SH-SY5Y (cell line): ENCODE measurements at regions not wholly inside any gene's neighbourhood (a gene's known extent, or its start where the extent isn't known, plus 50 kb on each side); places are given as distances from the start of the nearest gene placed in this dataset.

Source experiments
- GATA2 ChIP-seq: IDR thresholded peaks from 2 replicates; pipeline ENCODE4 v1.6.1; 2011; ENCODE audit warnings: mild to moderate bottlenecking, low read depth, low read length
- GATA3 ChIP-seq: IDR thresholded peaks from 2 replicates; pipeline ENCODE4 v1.6.1; 2011; ENCODE audit warnings: low read depth, mild to moderate bottlenecking, low read length, moderate library complexity

- no peak for TF ChIP-seq GATA2
- TF ChIP-seq GATA3: no peak
Observed at GRCh38 chr11:92480499-92480898, 255.9 kb downstream of the FAT3 start.

GRCh38 chr11:92482492-92483060 is 258.0 kb downstream of the FAT3 start:
- TF ChIP-seq GATA3: no peak
- TF ChIP-seq GATA2: no peak

- TF ChIP-seq GATA3 (no peak), GATA2 (no peak)
Observed at GRCh38 chr11:92484570-92484969, 260.0 kb downstream of the FAT3 start.

- TF ChIP-seq GATA2: no peak
- TF ChIP-seq GATA3: peak; percentile 44
Observed at GRCh38 chr11:92489826-92490399, 265.3 kb downstream of the FAT3 start.

GRCh38 chr11:92492372-92492771 is 267.8 kb downstream of the FAT3 start:
- peak; percentile 93 for TF ChIP-seq GATA2
- peak; percentile 95 for TF ChIP-seq GATA3

GRCh38 chr11:92495107-92495793 is 270.6 kb downstream of the FAT3 start:
- TF ChIP-seq GATA3 (no peak), GATA2 (no peak)

- no peak for TF ChIP-seq GATA2
- no peak for TF ChIP-seq GATA3
Observed at GRCh38 chr11:92500453-92500852, 275.8 kb downstream of the FAT3 start.

- TF ChIP-seq GATA3: no peak
- no peak for TF ChIP-seq GATA2
Observed at GRCh38 chr11:92501066-92501739, 276.6 kb downstream of the FAT3 start.

- TF ChIP-seq GATA3: no peak
- no peak for TF ChIP-seq GATA2
Observed at GRCh38 chr11:92504004-92504403, 279.4 kb downstream of the FAT3 start.

GRCh38 chr11:92504534-92504933 is 279.9 kb downstream of the FAT3 start:
- no peak for TF ChIP-seq GATA2
- TF ChIP-seq GATA3: no peak

- no peak for TF ChIP-seq GATA3
- TF ChIP-seq GATA2: no peak
Observed at GRCh38 chr11:92505689-92506088, 281.1 kb downstream of the FAT3 start.

- TF ChIP-seq GATA3 (no peak), GATA2 (no peak)
Observed at GRCh38 chr11:92506809-92507336, 282.3 kb downstream of the FAT3 start.

- TF ChIP-seq GATA3 (no peak), GATA2 (no peak)
Observed at GRCh38 chr11:92510591-92510990, 286.0 kb downstream of the FAT3 start.

GRCh38 chr11:92511522-92512203 is 287.0 kb downstream of the FAT3 start:
- no peak for TF ChIP-seq GATA2
- TF ChIP-seq GATA3: no peak

- TF ChIP-seq GATA3 (no peak), GATA2 (no peak)
Observed at GRCh38 chr11:92512204-92512569, 287.6 kb downstream of the FAT3 start.
